ENCODE measurements at regions not wholly inside any gene's neighbourhood (a gene's known extent, or its start where the extent isn't known, plus 50 kb on each side); places are given as distances from the start of the nearest gene placed in this dataset.
"Not testable (repeated sequence)": the region's sequence is repeated elsewhere in the genome, so short reads cannot be mapped to it uniquely, and the experiment has no call there.

- intact Hi-C loops (cut with DNase I): no loop called here
- no peak for DNase-seq (ENCODE audit: low spot score)
Measured at GRCh38 chr5:82735160-82735789, 341.9 kb downstream of the TMEM167A start.

GRCh38 chr5:82734347-82734746 is 342.8 kb downstream of the TMEM167A start:
- no peak for DNase-seq (ENCODE audit: low spot score)
- intact Hi-C loops (cut with DNase I): no loop called here

- no peak for DNase-seq (ENCODE audit: low spot score)
- intact Hi-C loops (cut with DNase I): no loop called here
Measured at GRCh38 chr5:82730913-82731312, 346.3 kb downstream of the TMEM167A start.

- DNase-seq (ENCODE audit: low spot score): no peak
- intact Hi-C loops (cut with DNase I): no loop called here
Measured at GRCh38 chr5:82728926-82729702, 348.1 kb downstream of the TMEM167A start.

GRCh38 chr5:82723168-82723567 is 354.0 kb downstream of the TMEM167A start:
- DNase-seq (ENCODE audit: low spot score): no peak
- intact Hi-C loops (cut with DNase I): no loop called here

GRCh38 chr5:82721087-82721410 is 356.1 kb downstream of the TMEM167A start:
- no peak for DNase-seq (ENCODE audit: low spot score)
- intact Hi-C loops (cut with DNase I): no loop called here

GRCh38 chr5:82720213-82721086 is 356.7 kb downstream of the TMEM167A start:
- intact Hi-C loops (cut with DNase I): no loop called here
- no peak for DNase-seq (ENCODE audit: low spot score)

- intact Hi-C loops (cut with DNase I): no loop called here
- DNase-seq (ENCODE audit: low spot score): no peak
Measured at GRCh38 chr5:82719368-82719767, 357.8 kb downstream of the TMEM167A start.

GRCh38 chr5:82717738-82718137 is 359.5 kb downstream of the TMEM167A start:
- intact Hi-C loops (cut with DNase I): no loop called here
- no peak for DNase-seq (ENCODE audit: low spot score)

GRCh38 chr5:82714732-82715131 is 362.5 kb downstream of the TMEM167A start:
- intact Hi-C loops (cut with DNase I); DNase-seq (ENCODE audit: low spot score): not testable (repeated sequence)

- no peak for DNase-seq (ENCODE audit: low spot score)
- intact Hi-C loops (cut with DNase I): no loop called here
Measured at GRCh38 chr5:82713811-82714210, 363.4 kb downstream of the TMEM167A start.

GRCh38 chr5:82707741-82708140 is 369.5 kb downstream of the TMEM167A start:
- DNase-seq (ENCODE audit: low spot score): no peak
- intact Hi-C loops (cut with DNase I): no loop called here

- intact Hi-C loops (cut with DNase I): no loop called here
Measured at GRCh38 chr5:82704381-82704780, 372.8 kb downstream of the TMEM167A start.

GRCh38 chr5:82702046-82702445 is 375.1 kb downstream of the TMEM167A start:
- no peak for DNase-seq (ENCODE audit: low spot score)
- intact Hi-C loops (cut with DNase I): no loop called here

More at GRCh38 chr5:82704381-82704780, 372.8 kb downstream of the TMEM167A start:
- no peak for DNase-seq (ENCODE audit: low spot score)

- DNase-seq (ENCODE audit: low spot score): no peak
- intact Hi-C loops (cut with DNase I): no loop called here
Measured at GRCh38 chr5:82699737-82700136, 377.5 kb downstream of the TMEM167A start.

- DNase-seq (ENCODE audit: low spot score): no peak
- intact Hi-C loops (cut with DNase I): no loop called here
Measured at GRCh38 chr5:82698026-82698425, 379.2 kb downstream of the TMEM167A start.

- intact Hi-C loops (cut with DNase I): no loop called here
- DNase-seq (ENCODE audit: low spot score): no peak
Measured at GRCh38 chr5:82694711-82695285, 382.4 kb downstream of the TMEM167A start.

- no peak for DNase-seq (ENCODE audit: low spot score)
- intact Hi-C loops (cut with DNase I): no loop called here
Measured at GRCh38 chr5:82692826-82693225, 384.4 kb downstream of the TMEM167A start.

- intact Hi-C loops (cut with DNase I): no loop called here
- DNase-seq (ENCODE audit: low spot score): no peak
Measured at GRCh38 chr5:82684659-82685058, 392.5 kb downstream of the TMEM167A start.

- no peak for DNase-seq (ENCODE audit: low spot score)
- intact Hi-C loops (cut with DNase I): no loop called here
Measured at GRCh38 chr5:82684165-82684564, 393.0 kb downstream of the TMEM167A start.
